HUES64 (cell line): ENCODE measurements at regions not wholly inside any gene's neighbourhood (a gene's known extent, or its start where the extent isn't known, plus 50 kb on each side); places are given as distances from the start of the nearest gene placed in this dataset.

ENCODE experiments used
- H3K27ac ChIP-seq: 2 replicates; pipeline ENCODE4 v1.7.0; 2013; ENCODE audit warnings: low read depth, low read length, inconsistent platforms
- H3K27me3 ChIP-seq: 2 replicates; pipeline ENCODE4 v1.6.1; 2013; ENCODE audit warnings: mild to moderate bottlenecking, low read length; ENCODE audit not compliant: insufficient read depth
- H3K36me3 ChIP-seq: 2 replicates; pipeline ENCODE4 v1.6.1; 2013; ENCODE audit warnings: mild to moderate bottlenecking, low read length; ENCODE audit not compliant: insufficient read depth
- H3K4me1 ChIP-seq: 2 replicates; pipeline ENCODE4 v1.6.1; 2013; ENCODE audit warnings: mild to moderate bottlenecking, low read length, moderate library complexity; ENCODE audit not compliant: insufficient read depth
- H3K4me3 ChIP-seq: 2 replicates; pipeline ENCODE4 v1.5.1; 2013; ENCODE audit warnings: mild to moderate bottlenecking, low read length, moderate library complexity
- H3K9ac ChIP-seq: 2 replicates; pipeline ENCODE4 v1.6.1; 2013; ENCODE audit warnings: mild to moderate bottlenecking, low read depth, low read length
- H3K9me3 ChIP-seq: 2 replicates; pipeline ENCODE4 v1.6.1; 2013; ENCODE audit warnings: low read depth, low read length; ENCODE audit not compliant: insufficient read depth
- WGBS: fragments of 150-250, 120-280 bp; methylation state at CpG from one replicate; pipeline ENCODE4 v1.1.7; 2013; ENCODE audit warnings: missing lambda C conversion rate; 5-methylcytosine and 5-hydroxymethylcytosine counted together

- H3K9ac ChIP-seq, result no peak overlapping the region
- H3K4me3 ChIP-seq, result no peak overlapping the region
- 90% methylated on average over 3 of the region's 3 CpGs for WGBS
- no peaks in the 10 kb centered on the region for H3K9me3 ChIP-seq
- H3K4me1 ChIP-seq, result peaks cover 5% of the 10 kb centered on the region; the same call in 1 of the 2 replicates
- H3K36me3 ChIP-seq, result no peaks in the 10 kb centered on the region
- H3K27me3 ChIP-seq, result no peaks in the 10 kb centered on the region
- H3K27ac ChIP-seq, result no peak overlapping the region
Observed at GRCh38 chr1:36562181-36562685, 79.5 kb upstream of the CSF3R start.

DNA sequence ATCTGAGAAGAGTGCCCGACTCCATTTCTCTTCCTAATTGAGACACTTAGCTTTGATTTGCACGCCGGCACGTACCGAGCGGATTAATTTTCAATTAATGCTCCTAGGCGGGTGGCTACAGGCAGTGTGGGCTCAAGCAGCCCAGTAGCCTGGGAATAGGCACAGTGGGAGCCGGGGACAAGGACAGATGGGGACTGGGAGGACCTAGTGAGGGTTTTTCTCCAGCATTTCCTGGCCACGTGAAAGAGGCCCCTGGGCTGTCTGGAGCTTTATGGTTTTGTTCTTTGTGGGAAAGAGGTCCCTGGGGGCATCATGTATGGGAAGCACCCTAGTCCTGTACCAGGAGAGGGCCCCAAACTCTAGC lies 78.6 kb upstream of the CSF3R start:
- Histone ChIP-seq H3K4me3 (no peak overlapping the region), H3K27ac (no peak overlapping the region), H3K4me1 (peaks cover 3% of the 10 kb centered on the region; the same call in 1 of the 2 replicates), H3K36me3 (no peaks in the 10 kb centered on the region), H3K9me3 (no peaks in the 10 kb centered on the region), H3K9ac (no peak overlapping the region), H3K27me3 (no peaks in the 10 kb centered on the region)
- 97% methylated on average over 9 of the region's 9 CpGs for WGBS

GRCh38 chr1:36560621-36561360 lies 78.1 kb upstream of the CSF3R start:
- no peaks in the 10 kb centered on the region for H3K27me3 ChIP-seq
- H3K9ac ChIP-seq, result no peak overlapping the region
- H3K9me3 ChIP-seq, result no peaks in the 10 kb centered on the region
- no peaks in the 10 kb centered on the region for H3K4me1 ChIP-seq
- H3K36me3 ChIP-seq, result no peaks in the 10 kb centered on the region
- H3K27ac ChIP-seq, result no peak overlapping the region
- WGBS, result 94% methylated on average over 12 of the region's 12 CpGs
- no peak overlapping the region for H3K4me3 ChIP-seq

DNA sequence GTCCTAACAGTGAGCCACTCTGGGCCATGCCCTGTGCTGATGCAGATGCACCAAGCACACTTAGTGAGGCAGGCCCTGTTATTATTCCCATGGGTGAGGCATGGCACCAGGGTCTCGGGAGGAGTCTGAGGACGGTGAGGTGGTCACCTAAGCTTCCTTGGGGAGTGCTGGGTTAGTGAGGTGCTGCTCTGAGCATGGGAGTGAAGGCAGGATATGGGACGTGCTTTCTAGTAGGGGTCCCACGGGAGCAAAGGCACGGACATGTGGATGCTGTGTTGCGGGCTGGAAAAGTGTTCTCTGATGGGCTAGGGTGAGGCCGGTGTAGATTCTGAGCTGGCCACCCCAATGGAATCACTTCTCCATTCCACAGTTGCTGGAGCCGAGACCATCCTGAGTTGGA lies 77.5 kb upstream of the CSF3R start:
- no peaks in the 10 kb centered on the region for H3K27me3 ChIP-seq

GRCh38 chr1:36559061-36559460 lies 76.3 kb upstream of the CSF3R start:
- no peaks in the 10 kb centered on the region for H3K36me3 ChIP-seq
- no peak overlapping the region for H3K9ac ChIP-seq
- no peaks in the 10 kb centered on the region for H3K27me3 ChIP-seq
- H3K4me1 ChIP-seq, result no peaks in the 10 kb centered on the region
- H3K4me3 ChIP-seq, result no peak overlapping the region
- 87% methylated on average over 8 of the region's 8 CpGs for WGBS
- no peaks in the 10 kb centered on the region for H3K9me3 ChIP-seq
- H3K27ac ChIP-seq, result no peak overlapping the region

More for the DNA sequence above, 77.5 kb upstream of the CSF3R start:
- Histone ChIP-seq H3K9ac (no peak overlapping the region), H3K27ac (no peak overlapping the region), H3K36me3 (no peaks in the 10 kb centered on the region), H3K9me3 (no peaks in the 10 kb centered on the region), H3K4me1 (no peaks in the 10 kb centered on the region), H3K4me3 (no peak overlapping the region)
- WGBS, result 94% methylated on average over 8 of the region's 8 CpGs

- Histone ChIP-seq H3K4me1 (no peaks in the 10 kb centered on the region), H3K36me3 (no peaks in the 10 kb centered on the region), H3K4me3 (no peak overlapping the region), H3K9ac (no peak overlapping the region), H3K27me3 (peaks cover 11% of the 10 kb centered on the region), H3K27ac (no peak overlapping the region), H3K9me3 (no peaks in the 10 kb centered on the region)
- 85% methylated on average over 13 of the region's 14 CpGs for WGBS
Observed at GRCh38 chr1:36557041-36558000, 74.6 kb upstream of the CSF3R start.

DNA sequence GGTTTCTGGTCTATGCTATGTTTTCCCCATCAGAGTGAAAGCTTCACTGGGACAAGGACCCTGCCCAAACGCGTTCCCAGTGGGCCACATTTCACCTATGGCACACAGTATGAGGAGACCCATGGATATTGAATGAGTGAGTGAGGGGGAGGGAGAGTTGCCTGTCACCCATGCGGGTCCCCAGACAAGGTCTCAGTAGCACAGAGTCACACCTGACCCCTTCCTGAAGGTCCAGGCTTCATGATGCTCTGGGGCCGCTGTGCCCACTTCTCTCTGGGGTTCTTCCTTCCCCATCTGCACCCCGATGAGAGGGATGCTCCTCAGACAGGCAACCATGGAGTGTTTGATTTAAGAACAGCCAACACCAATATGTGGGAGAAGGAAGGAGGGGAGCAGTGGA lies 72.3 kb upstream of the CSF3R start:
- H3K4me1 ChIP-seq, result no peaks in the 10 kb centered on the region
- no peak overlapping the region for H3K9ac ChIP-seq
- WGBS, result 93% methylated on average over 5 of the region's 5 CpGs
- H3K4me3 ChIP-seq, result no peak overlapping the region
- H3K27ac ChIP-seq, result no peak overlapping the region
- H3K27me3 ChIP-seq, result peaks cover 22% of the 10 kb centered on the region
- H3K36me3 ChIP-seq, result no peaks in the 10 kb centered on the region
- no peaks in the 10 kb centered on the region for H3K9me3 ChIP-seq

- 86% methylated on average over 4 of the region's 4 CpGs for WGBS
- no peak overlapping the region for H3K9ac ChIP-seq
- no peaks in the 10 kb centered on the region for H3K9me3 ChIP-seq
- no peak overlapping the region for H3K4me3 ChIP-seq
- H3K36me3 ChIP-seq, result no peaks in the 10 kb centered on the region
- no peaks in the 10 kb centered on the region for H3K4me1 ChIP-seq
- peaks cover 22% of the 10 kb centered on the region for H3K27me3 ChIP-seq
- no peak overlapping the region for H3K27ac ChIP-seq
Observed at GRCh38 chr1:36554323-36554628, 71.6 kb upstream of the CSF3R start.

DNA sequence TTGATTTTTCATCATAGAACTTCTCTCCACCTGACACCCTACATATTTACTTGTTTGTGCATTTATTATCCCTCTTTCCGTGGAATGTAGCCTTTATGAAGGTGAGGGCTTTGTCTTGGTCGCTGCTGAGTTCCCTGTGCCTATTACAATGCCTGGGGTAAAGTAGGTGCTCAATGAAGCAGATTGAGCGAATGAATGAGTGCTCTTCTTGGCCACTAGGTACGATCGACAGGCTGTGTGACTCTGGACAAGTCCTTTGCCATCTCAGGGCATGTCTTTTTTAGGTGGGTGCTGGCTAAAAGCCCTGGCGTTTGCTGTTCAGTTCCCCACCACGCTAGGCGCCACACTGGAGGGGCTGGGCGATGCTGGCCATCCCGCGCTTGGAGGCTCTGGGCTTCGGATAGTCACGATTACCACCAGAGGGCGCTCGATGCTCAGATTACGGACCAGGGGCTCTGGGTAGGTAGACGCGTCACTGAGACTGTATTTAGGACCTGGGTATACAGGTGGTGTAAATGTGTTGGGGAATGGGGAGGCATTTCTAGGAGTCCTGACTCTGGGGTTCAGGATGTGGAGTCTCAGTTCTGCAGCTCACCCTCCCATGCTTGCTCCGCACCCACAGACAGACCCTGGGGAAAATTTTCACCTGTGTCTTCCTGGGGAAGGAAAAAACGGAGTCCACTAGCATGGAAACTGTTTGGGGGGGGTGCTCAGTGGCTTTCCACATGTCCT lies 71.0 kb upstream of the CSF3R start:
- H3K36me3 ChIP-seq, result no peaks in the 10 kb centered on the region
- no peaks in the 10 kb centered on the region for H3K4me1 ChIP-seq
- no peak overlapping the region for H3K4me3 ChIP-seq
- H3K9me3 ChIP-seq, result no peaks in the 10 kb centered on the region
- 27% methylated on average over 20 of the region's 20 CpGs for WGBS
- H3K9ac ChIP-seq, result no peak overlapping the region
- H3K27ac ChIP-seq, result no peak overlapping the region
- peaks cover 22% of the 10 kb centered on the region for H3K27me3 ChIP-seq

GRCh38 chr1:36542962-36543515 lies 60.3 kb upstream of the CSF3R start:
- no peak overlapping the region for H3K9ac ChIP-seq
- H3K27ac ChIP-seq, result no peak overlapping the region
- no peaks in the 10 kb centered on the region for H3K27me3 ChIP-seq
- H3K36me3 ChIP-seq, result no peaks in the 10 kb centered on the region
- H3K4me3 ChIP-seq, result no peak overlapping the region
- H3K9me3 ChIP-seq, result no peaks in the 10 kb centered on the region
- WGBS, result 63% methylated on average over 6 of the region's 6 CpGs
- H3K4me1 ChIP-seq, result no peaks in the 10 kb centered on the region
